ENCODE measurements at regions not wholly inside any gene's neighbourhood (a gene's known extent, or its start where the extent isn't known, plus 50 kb on each side); places are given as distances from the start of the nearest gene placed in this dataset.

- no peak for TF ChIP-seq GATA2 (IDR thresholded peaks at IDR 0.05; ENCODE audit: low read depth, low read length)
- TF ChIP-seq GATA3 (IDR thresholded peaks at IDR 0.05; ENCODE audit: low read depth, low read length), result no peak
Observed at GRCh38 chr13:83996415-83996814, 114.1 kb upstream of the SLITRK1 start.
